Breast epithelium (tissue), 3 donors: ENCODE measurements at regions not wholly inside any gene's neighbourhood (a gene's known extent, or its start where the extent isn't known, plus 50 kb on each side); places are given as distances from the start of the nearest gene placed in this dataset.

Experiments used
- CTCF ChIP-seq, 3 donors: fragments of 450-650 bp; IDR thresholded peaks; one replicate each; pipeline ENCODE4 v1.5.1; 2016 to 2017; ENCODE audit warnings: antibody characterized with exemption in 3 of 3, mild to moderate bottlenecking in 3 of 3, moderate library complexity in 3 of 3
- POLR2A ChIP-seq: fragments of 450-650 bp; IDR thresholded peaks from one replicate; pipeline ENCODE4 v1.6.1; 2016; ENCODE audit warnings: antibody characterized with exemption, mild to moderate bottlenecking, moderate library complexity
- POLR2AphosphoS5 ChIP-seq, 3 donors: sonication (generic); formaldehyde crosslinking; IDR thresholded peaks; one replicate each; pipeline ENCODE4 v1.6.1; 2017; ENCODE audit warnings: antibody characterized with exemption in 3 of 3

GRCh38 chr10:90047243-90047729 is 345.9 kb downstream of the KIF20B start:
- TF ChIP-seq POLR2A = no peak
- TF ChIP-seq CTCF (IDR thresholded peaks at IDR 0.05) = no peak
- no peak for TF ChIP-seq POLR2AphosphoS5 (IDR thresholded peaks at IDR 0.05)
